Spleen (tissue), 7 donors: ENCODE measurements at regions not wholly inside any gene's neighbourhood (a gene's known extent, or its start where the extent isn't known, plus 50 kb on each side); places are given as distances from the start of the nearest gene placed in this dataset.

Source experiments
- POLR2A ChIP-seq, 3 donors: fragments of 450-650 bp; IDR thresholded peaks; one replicate each; pipeline ENCODE4 v1.5.1; 2017; ENCODE audit warnings: antibody characterized with exemption in 3 of 3, mild to moderate bottlenecking in 1 of 3
- TF ChIP-seq, protein P1 (sequence below), 11 experiments: fragments of 200-600 bp in 7 of 11; fragments of 450-650 bp in 4 of 11; sonication (generic) in 4 of 11; IDR thresholded peaks in 8 of 11; conservative IDR thresholded peaks in 3 of 11; 1 replicate in 7 of 11; 2 replicates in 4 of 11; pipeline versions ENCODE4 v1.4.0 to v1.8.0; 2016 to 2021; ENCODE audit warnings: antibody characterized with exemption in 11 of 11, inconsistent platforms in 4 of 11, mild to moderate bottlenecking in 1 of 11
- donor health status: DM: no; HTN: no; CAD: no; lungs with moderate emphysema.
- donor health status: DM: no; HTN: no; CAD: no.
- donor health status: DM: no; HTN: no; CAD: no.

DNA sequence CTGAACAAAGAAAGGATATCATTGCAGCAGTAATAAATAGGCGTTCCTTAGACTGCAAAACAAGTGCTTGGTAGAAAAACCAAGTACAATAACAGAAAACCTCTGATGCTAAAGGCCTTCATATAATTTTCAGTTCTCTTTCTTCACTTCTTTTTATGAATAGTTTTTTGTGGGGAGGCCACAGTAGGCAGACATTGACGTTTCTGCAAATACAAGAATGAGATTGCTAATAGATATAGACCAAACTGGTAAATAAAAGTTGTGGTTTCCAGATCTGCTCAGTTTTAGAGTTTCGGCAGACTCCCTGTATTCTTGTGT, 57.0 kb upstream of the RAP1GDS1 start:
- TF ChIP-seq, protein P1, sequence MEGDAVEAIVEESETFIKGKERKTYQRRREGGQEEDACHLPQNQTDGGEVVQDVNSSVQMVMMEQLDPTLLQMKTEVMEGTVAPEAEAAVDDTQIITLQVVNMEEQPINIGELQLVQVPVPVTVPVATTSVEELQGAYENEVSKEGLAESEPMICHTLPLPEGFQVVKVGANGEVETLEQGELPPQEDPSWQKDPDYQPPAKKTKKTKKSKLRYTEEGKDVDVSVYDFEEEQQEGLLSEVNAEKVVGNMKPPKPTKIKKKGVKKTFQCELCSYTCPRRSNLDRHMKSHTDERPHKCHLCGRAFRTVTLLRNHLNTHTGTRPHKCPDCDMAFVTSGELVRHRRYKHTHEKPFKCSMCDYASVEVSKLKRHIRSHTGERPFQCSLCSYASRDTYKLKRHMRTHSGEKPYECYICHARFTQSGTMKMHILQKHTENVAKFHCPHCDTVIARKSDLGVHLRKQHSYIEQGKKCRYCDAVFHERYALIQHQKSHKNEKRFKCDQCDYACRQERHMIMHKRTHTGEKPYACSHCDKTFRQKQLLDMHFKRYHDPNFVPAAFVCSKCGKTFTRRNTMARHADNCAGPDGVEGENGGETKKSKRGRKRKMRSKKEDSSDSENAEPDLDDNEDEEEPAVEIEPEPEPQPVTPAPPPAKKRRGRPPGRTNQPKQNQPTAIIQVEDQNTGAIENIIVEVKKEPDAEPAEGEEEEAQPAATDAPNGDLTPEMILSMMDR (IDR thresholded peaks at IDR 0.05 in 8 of 11, conservative IDR thresholded peaks at IDR 0.05 in 3 of 11) = no peak
- no peak for TF ChIP-seq POLR2A (IDR thresholded peaks at IDR 0.05)
